ENCODE measurements at regions not wholly inside any gene's neighbourhood (a gene's known extent, or its start where the extent isn't known, plus 50 kb on each side); places are given as distances from the start of the nearest gene placed in this dataset.

DNA sequence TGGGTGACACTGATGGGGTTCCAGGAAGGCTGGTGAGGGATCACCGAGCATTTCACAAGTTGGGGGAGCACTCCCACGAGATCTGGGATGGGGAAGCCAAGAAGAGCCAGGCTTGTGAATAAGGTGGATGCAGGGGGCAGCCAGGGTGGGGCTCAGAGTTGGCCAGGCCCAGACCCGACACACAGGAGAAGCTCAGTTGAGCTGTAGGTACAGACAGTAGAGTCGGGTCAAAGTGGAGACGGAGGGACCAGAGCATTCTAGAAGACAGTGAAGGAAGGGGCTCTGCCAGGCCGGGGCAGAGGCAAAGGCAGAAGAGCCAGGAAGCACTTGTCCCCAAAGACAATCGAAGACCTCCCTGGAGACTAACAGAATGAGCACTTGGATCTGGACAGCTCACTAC, 70.9 kb upstream of the BCL11B start:
- TF ChIP-seq, protein P1, sequence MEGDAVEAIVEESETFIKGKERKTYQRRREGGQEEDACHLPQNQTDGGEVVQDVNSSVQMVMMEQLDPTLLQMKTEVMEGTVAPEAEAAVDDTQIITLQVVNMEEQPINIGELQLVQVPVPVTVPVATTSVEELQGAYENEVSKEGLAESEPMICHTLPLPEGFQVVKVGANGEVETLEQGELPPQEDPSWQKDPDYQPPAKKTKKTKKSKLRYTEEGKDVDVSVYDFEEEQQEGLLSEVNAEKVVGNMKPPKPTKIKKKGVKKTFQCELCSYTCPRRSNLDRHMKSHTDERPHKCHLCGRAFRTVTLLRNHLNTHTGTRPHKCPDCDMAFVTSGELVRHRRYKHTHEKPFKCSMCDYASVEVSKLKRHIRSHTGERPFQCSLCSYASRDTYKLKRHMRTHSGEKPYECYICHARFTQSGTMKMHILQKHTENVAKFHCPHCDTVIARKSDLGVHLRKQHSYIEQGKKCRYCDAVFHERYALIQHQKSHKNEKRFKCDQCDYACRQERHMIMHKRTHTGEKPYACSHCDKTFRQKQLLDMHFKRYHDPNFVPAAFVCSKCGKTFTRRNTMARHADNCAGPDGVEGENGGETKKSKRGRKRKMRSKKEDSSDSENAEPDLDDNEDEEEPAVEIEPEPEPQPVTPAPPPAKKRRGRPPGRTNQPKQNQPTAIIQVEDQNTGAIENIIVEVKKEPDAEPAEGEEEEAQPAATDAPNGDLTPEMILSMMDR (IDR thresholded peaks at IDR 0.05) = no peak
- no peak for TF ChIP-seq POLR2A (IDR thresholded peaks at IDR 0.05)

All from lower leg skin (tissue), 3 donors.